Chondrocyte (in vitro differentiated cells): ENCODE measurements at regions not wholly inside any gene's neighbourhood (a gene's known extent, or its start where the extent isn't known, plus 50 kb on each side); places are given as distances from the start of the nearest gene placed in this dataset.

Experiments used
- DNase-seq: peaks from one replicate; pipeline ENCODE4 v3.0.0; 2021; ENCODE audit warnings: mixed read lengths, low spot score
- H3K27ac Mint-ChIP-seq: one replicate; pipeline ENCODE4 v1.8.0; 2021; ENCODE audit warnings: mild to moderate bottlenecking, moderate library complexity, mixed read lengths; ENCODE audit not compliant: unreplicated experiment
- H3K27me3 Mint-ChIP-seq: 2 replicates; pipeline ENCODE4 v1.8.0; 2021; ENCODE audit warnings: low read depth, mixed read lengths
- H3K36me3 Mint-ChIP-seq: 2 replicates; pipeline ENCODE4 v1.8.0; 2021; ENCODE audit warnings: low read depth, mixed read lengths
- H3K4me1 Mint-ChIP-seq: 2 replicates; pipeline ENCODE4 v1.8.0; 2021; ENCODE audit warnings: low read depth, mild to moderate bottlenecking, mixed read lengths
- H3K4me3 Mint-ChIP-seq: one replicate; pipeline ENCODE4 v1.8.0; 2021; ENCODE audit warnings: mild to moderate bottlenecking, moderate library complexity, mixed read lengths; ENCODE audit not compliant: unreplicated experiment
- H3K9me3 Mint-ChIP-seq: 2 replicates; pipeline ENCODE4 v1.8.0; 2021; ENCODE audit warnings: low read depth, mixed read lengths
- CTCF ChIP-seq: fragments of 200-600 bp; sonication (generic); IDR thresholded peaks from 2 replicates; pipeline ENCODE4 v1.5.0; 2021; ENCODE audit warnings: antibody characterized with exemption, mild to moderate bottlenecking, moderate library complexity

- Mint-ChIP-seq H3K27ac (no peak overlapping the region), H3K4me1 (no peaks in the 10 kb centered on the region), H3K27me3 (no peaks in the 10 kb centered on the region), H3K36me3 (no peaks in the 10 kb centered on the region), H3K4me3 (no peak overlapping the region), H3K9me3 (peaks cover 14% of the 10 kb centered on the region)
- peak; percentile 78 for TF ChIP-seq CTCF
- no peak for DNase-seq
These were observed 402.6 kb downstream of the SUCLA2 start for GRCh38 chr13:47598340-47598911.

GRCh38 chr13:47594833-47595232 is 406.2 kb downstream of the SUCLA2 start:
- Mint-ChIP-seq H3K4me3 (no peak overlapping the region), H3K36me3 (no peaks in the 10 kb centered on the region), H3K27me3 (no peaks in the 10 kb centered on the region), H3K9me3 (peaks cover 29% of the 10 kb centered on the region), H3K4me1 (no peaks in the 10 kb centered on the region), H3K27ac (no peak overlapping the region)
- TF ChIP-seq CTCF, result no peak
- no peak for DNase-seq

GRCh38 chr13:47592256-47592655 is 408.8 kb downstream of the SUCLA2 start:
- H3K27ac Mint-ChIP-seq, result no peak overlapping the region
- no peaks in the 10 kb centered on the region for H3K27me3 Mint-ChIP-seq
- H3K4me3 Mint-ChIP-seq, result no peak overlapping the region
- no peak for DNase-seq
- no peaks in the 10 kb centered on the region for H3K36me3 Mint-ChIP-seq
- TF ChIP-seq CTCF, result no peak
- H3K9me3 Mint-ChIP-seq, result peaks cover 29% of the 10 kb centered on the region
- no peaks in the 10 kb centered on the region for H3K4me1 Mint-ChIP-seq

GRCh38 chr13:47588676-47589075 is 412.4 kb downstream of the SUCLA2 start:
- no peak for DNase-seq
- no peaks in the 10 kb centered on the region for H3K27me3 Mint-ChIP-seq
- no peak overlapping the region for H3K4me3 Mint-ChIP-seq
- H3K4me1 Mint-ChIP-seq, result no peaks in the 10 kb centered on the region
- TF ChIP-seq CTCF, result peak; percentile 31
- peaks cover 26% of the 10 kb centered on the region for H3K9me3 Mint-ChIP-seq
- no peak overlapping the region for H3K27ac Mint-ChIP-seq
- H3K36me3 Mint-ChIP-seq, result no peaks in the 10 kb centered on the region

- no peak for DNase-seq
- H3K4me3 Mint-ChIP-seq, result no peak overlapping the region
- no peak for TF ChIP-seq CTCF
- H3K27me3 Mint-ChIP-seq, result no peaks in the 10 kb centered on the region
- peaks cover 5% of the 10 kb centered on the region for H3K36me3 Mint-ChIP-seq
- no peaks in the 10 kb centered on the region for H3K4me1 Mint-ChIP-seq
- H3K27ac Mint-ChIP-seq, result no peak overlapping the region
- H3K9me3 Mint-ChIP-seq, result peaks cover 56% of the 10 kb centered on the region
These were observed 428.7 kb downstream of the SUCLA2 start for GRCh38 chr13:47572375-47572774.
